Prostate gland (tissue), 2 donors: ENCODE measurements at regions not wholly inside any gene's neighbourhood (a gene's known extent, or its start where the extent isn't known, plus 50 kb on each side); places are given as distances from the start of the nearest gene placed in this dataset.

Experiments used
- DNase-seq: peaks from one replicate; pipeline ENCODE4 v3.0.0-alpha.2; 2019; ENCODE audit warnings: low spot score
- H3K27ac ChIP-seq, 2 donors: fragments of 200-600 bp; sonication (generic); 2 replicates each; pipeline ENCODE4 v1.5.1; 2017 to 2019
- H3K27me3 ChIP-seq: fragments of 200-600 bp; sonication (generic); replicated peaks from 2 replicates; pipeline ENCODE4 v1.5.1; 2019; ENCODE audit not compliant: insufficient read depth
- H3K36me3 ChIP-seq, 2 donors: fragments of 200-600 bp; sonication (generic); 1 replicate in 1 of 2; 2 replicates in 1 of 2; pipeline versions ENCODE4 v1.5.1 to v1.8.1; 2017 to 2019
- H3K4me1 ChIP-seq: fragments of 200-600 bp; sonication (generic); replicated peaks from 2 replicates; pipeline ENCODE4 v1.5.1; 2019
- H3K4me3 ChIP-seq, 2 donors: fragments of 200-600 bp; sonication (generic); 2 replicates each; pipeline ENCODE4 v1.5.1; 2017 to 2019
- H3K9me3 ChIP-seq: fragments of 200-600 bp; sonication (generic); 2 replicates; pipeline ENCODE4 v1.5.1; 2017
- POLR2A ChIP-seq: fragments of 450-650 bp; IDR thresholded peaks from one replicate; pipeline ENCODE4 v1.6.1; 2016; ENCODE audit warnings: antibody characterized with exemption, mild to moderate bottlenecking
- POLR2AphosphoS5 ChIP-seq: sonication (generic); formaldehyde crosslinking; IDR thresholded peaks from one replicate; pipeline ENCODE4 v1.6.1; 2017; ENCODE audit warnings: antibody characterized with exemption
- WGBS: methylation state at CpG from one replicate; pipeline ENCODE4 v1.1.5; 2018; 5-methylcytosine and 5-hydroxymethylcytosine counted together
- intact Hi-C: fragments of 100-400 bp; cut with DNase I; formaldehyde crosslinking; loops from one replicate; pipeline ENCODE4 v1.14.2; 2022
- TF ChIP-seq, protein P1 (sequence below), 4 experiments: fragments of 200-600 bp in 2 of 4; fragments of 450-650 bp in 2 of 4; sonication (generic) in 2 of 4; IDR thresholded peaks; 1 replicate in 3 of 4; 2 replicates in 1 of 4; pipeline ENCODE4 v1.5.1; 2016 to 2019; ENCODE audit warnings: antibody characterized with exemption in 4 of 4, mild to moderate bottlenecking in 2 of 4, moderate library complexity in 2 of 4

DNA sequence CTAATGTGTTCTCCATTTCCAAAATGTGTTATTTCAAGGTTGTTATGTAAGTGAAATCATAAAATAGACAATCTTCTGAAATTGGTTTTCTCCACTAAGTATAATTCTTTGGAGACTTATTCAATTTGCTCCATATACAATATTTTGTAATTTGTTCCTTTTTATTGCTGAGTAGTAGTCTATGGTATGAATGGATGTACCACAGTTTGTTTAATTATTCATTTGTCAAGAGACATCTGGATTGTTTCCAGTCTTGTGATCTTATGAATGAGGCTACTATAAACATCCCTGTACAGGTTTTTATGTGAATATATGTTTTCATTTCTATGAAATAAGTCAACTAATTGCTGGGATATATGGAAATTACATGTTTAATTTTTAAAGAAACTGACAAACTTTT is 652.6 kb upstream of the PLXNA2 start:
- intact Hi-C loops: no loop called here
- no peaks in the 10 kb centered on the region for H3K36me3 ChIP-seq
- no peaks in the 10 kb centered on the region for H3K4me1 ChIP-seq
- DNase-seq: no peak
- H3K27ac ChIP-seq: no peak overlapping the region
- TF ChIP-seq, protein P1, sequence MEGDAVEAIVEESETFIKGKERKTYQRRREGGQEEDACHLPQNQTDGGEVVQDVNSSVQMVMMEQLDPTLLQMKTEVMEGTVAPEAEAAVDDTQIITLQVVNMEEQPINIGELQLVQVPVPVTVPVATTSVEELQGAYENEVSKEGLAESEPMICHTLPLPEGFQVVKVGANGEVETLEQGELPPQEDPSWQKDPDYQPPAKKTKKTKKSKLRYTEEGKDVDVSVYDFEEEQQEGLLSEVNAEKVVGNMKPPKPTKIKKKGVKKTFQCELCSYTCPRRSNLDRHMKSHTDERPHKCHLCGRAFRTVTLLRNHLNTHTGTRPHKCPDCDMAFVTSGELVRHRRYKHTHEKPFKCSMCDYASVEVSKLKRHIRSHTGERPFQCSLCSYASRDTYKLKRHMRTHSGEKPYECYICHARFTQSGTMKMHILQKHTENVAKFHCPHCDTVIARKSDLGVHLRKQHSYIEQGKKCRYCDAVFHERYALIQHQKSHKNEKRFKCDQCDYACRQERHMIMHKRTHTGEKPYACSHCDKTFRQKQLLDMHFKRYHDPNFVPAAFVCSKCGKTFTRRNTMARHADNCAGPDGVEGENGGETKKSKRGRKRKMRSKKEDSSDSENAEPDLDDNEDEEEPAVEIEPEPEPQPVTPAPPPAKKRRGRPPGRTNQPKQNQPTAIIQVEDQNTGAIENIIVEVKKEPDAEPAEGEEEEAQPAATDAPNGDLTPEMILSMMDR (IDR thresholded peaks at IDR 0.05): no peak
- TF ChIP-seq POLR2AphosphoS5: no peak
- no peak overlapping the region for H3K4me3 ChIP-seq
- no peaks in the 10 kb centered on the region for H3K9me3 ChIP-seq
- H3K27me3 ChIP-seq: no peaks in the 10 kb centered on the region

DNA sequence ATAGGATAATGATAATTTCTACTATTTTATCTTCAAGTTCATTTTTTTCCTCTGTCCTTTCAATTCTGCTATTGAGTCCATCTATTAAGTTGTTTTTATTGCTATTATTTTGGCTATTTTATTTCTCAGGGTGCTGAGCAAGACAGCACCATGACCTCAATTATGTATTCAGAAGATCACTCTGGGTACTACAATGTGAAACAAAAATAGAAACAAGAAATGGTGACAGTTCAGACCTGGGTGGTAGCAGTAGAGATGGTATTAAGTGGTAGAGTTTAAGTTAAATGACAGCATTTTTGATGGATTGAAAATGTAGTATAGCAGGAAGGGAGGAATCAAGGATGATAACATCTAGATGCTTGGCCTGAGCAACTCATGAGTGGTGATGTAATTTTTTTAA is 655.3 kb upstream of the PLXNA2 start:
- TF ChIP-seq, protein P1 (IDR thresholded peaks at IDR 0.05): no peak
- TF ChIP-seq POLR2AphosphoS5 (no peak), POLR2A (no peak)
- DNase-seq: no peak

DNA sequence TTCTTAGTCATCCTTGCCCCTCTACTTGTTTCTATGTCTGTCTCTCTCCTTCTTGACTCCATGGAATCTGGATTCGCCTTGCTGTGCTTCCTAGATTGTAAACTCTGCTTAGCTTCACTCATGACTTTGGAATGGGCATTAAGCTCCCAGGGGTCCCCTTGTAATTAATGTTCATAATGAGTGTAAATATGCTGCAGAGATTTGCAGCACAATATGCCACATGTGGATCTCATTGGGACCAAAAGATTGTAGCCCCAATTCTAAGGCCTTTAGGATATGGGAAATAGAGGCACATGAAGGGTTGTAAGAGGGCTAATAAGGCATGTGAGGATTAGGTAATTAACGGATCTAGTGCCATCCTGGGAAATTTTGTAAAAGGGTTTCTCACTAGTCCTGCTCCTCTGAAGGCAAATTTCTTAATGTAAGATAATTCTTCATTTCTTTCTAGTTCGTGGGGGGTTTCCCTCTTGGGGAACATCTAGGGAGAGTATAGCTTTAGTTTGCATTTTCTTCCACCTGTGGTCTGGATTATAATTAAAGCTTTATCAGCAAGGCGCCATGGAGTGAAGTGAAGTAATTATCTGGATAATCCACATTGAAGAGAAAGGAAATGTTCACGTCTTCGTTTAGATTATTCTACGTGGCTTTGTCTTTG is 659.2 kb upstream of the PLXNA2 start:
- WGBS: 93% methylated on average over 7 of the region's 7 CpGs
- no peak overlapping the region for H3K27ac ChIP-seq
- H3K4me3 ChIP-seq: no peak overlapping the region
- no peaks in the 10 kb centered on the region for H3K9me3 ChIP-seq
- no peaks in the 10 kb centered on the region for H3K36me3 ChIP-seq
- no peak for TF ChIP-seq POLR2AphosphoS5
- TF ChIP-seq, protein P1 (IDR thresholded peaks at IDR 0.05): no peak
- TF ChIP-seq POLR2A: no peak
- H3K27me3 ChIP-seq: no peaks in the 10 kb centered on the region
- intact Hi-C loops: no loop called here
- DNase-seq: no peak
- no peaks in the 10 kb centered on the region for H3K4me1 ChIP-seq

More for the DNA sequence above, 655.3 kb upstream of the PLXNA2 start:
- Histone ChIP-seq H3K4me1 (no peaks in the 10 kb centered on the region), H3K27me3 (no peaks in the 10 kb centered on the region), H3K27ac (no peak overlapping the region), H3K36me3 (no peaks in the 10 kb centered on the region), H3K4me3 (no peak overlapping the region), H3K9me3 (no peaks in the 10 kb centered on the region)
- intact Hi-C loops: no loop called here

DNA sequence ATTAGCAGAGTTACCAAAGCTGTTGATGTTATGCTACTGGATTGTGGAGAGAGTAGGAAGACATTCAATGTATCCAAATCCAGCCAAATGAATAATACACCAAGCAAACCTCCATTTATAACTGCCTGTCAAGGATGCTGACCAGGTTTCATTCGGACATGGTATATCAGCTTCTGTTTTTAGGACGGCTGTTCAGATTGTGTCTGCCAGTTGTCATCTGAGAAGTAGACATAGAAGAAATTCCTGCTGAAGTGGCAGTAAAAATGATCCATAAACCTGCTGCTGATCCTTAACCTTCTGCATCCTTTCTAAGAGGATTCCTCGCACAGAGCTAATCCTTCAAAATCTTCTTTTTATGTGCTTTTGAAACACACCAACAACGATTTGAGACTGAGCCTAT is 663.6 kb upstream of the PLXNA2 start:
- H3K4me1 ChIP-seq: no peaks in the 10 kb centered on the region
- no peaks in the 10 kb centered on the region for H3K36me3 ChIP-seq
- no peak overlapping the region for H3K27ac ChIP-seq
- no peak for DNase-seq
- 31% methylated on average over 4 of the region's 4 CpGs for WGBS
- TF ChIP-seq POLR2AphosphoS5 (no peak), POLR2A (no peak)
- TF ChIP-seq, protein P1 (IDR thresholded peaks at IDR 0.05): no peak
- no peaks in the 10 kb centered on the region for H3K9me3 ChIP-seq
- H3K4me3 ChIP-seq: no peak overlapping the region
- intact Hi-C loops: no loop called here
- H3K27me3 ChIP-seq: no peaks in the 10 kb centered on the region
